ENCODE measurements at regions not wholly inside any gene's neighbourhood (a gene's known extent, or its start where the extent isn't known, plus 50 kb on each side); places are given as distances from the start of the nearest gene placed in this dataset.

GRCh38 chr7:131921016-131921415 is 364.6 kb upstream of the PODXL start:
- no peak for ATAC-seq
- Histone ChIP-seq H3K27me3 (no peaks in the 10 kb centered on the region), H3K9me3 (no peaks in the 10 kb centered on the region), H3K4me1 (no peaks in the 10 kb centered on the region), H3K4me3 (no peak overlapping the region), H3K36me3 (no peaks in the 10 kb centered on the region), H3K27ac (no peak overlapping the region)
- 7 to 17% methylated on average over 1 of the region's 1 CpG for WGBS, 2 donors (ENCODE audit: low coverage in 1 of 2)
- TF ChIP-seq EP300 (IDR thresholded peaks at IDR 0.05), result no peak
- TF ChIP-seq POLR2AphosphoS5 (IDR thresholded peaks at IDR 0.05), result no peak
- TF ChIP-seq POLR2A (IDR thresholded peaks at IDR 0.05), result no peak
- TF ChIP-seq, protein P1, sequence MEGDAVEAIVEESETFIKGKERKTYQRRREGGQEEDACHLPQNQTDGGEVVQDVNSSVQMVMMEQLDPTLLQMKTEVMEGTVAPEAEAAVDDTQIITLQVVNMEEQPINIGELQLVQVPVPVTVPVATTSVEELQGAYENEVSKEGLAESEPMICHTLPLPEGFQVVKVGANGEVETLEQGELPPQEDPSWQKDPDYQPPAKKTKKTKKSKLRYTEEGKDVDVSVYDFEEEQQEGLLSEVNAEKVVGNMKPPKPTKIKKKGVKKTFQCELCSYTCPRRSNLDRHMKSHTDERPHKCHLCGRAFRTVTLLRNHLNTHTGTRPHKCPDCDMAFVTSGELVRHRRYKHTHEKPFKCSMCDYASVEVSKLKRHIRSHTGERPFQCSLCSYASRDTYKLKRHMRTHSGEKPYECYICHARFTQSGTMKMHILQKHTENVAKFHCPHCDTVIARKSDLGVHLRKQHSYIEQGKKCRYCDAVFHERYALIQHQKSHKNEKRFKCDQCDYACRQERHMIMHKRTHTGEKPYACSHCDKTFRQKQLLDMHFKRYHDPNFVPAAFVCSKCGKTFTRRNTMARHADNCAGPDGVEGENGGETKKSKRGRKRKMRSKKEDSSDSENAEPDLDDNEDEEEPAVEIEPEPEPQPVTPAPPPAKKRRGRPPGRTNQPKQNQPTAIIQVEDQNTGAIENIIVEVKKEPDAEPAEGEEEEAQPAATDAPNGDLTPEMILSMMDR (IDR thresholded peaks at IDR 0.05), result no peak

GRCh38 chr7:131919920-131920709 is 363.7 kb upstream of the PODXL start:
- Histone ChIP-seq H3K4me3 (no peak overlapping the region), H3K27me3 (no peaks in the 10 kb centered on the region), H3K27ac (no peak overlapping the region), H3K9me3 (no peaks in the 10 kb centered on the region), H3K4me1 (no peaks in the 10 kb centered on the region), H3K36me3 (no peaks in the 10 kb centered on the region)
- TF ChIP-seq, protein P1 (IDR thresholded peaks at IDR 0.05), result no peak
- no peak for TF ChIP-seq EP300 (IDR thresholded peaks at IDR 0.05)
- no peak for TF ChIP-seq POLR2A (IDR thresholded peaks at IDR 0.05)
- TF ChIP-seq POLR2AphosphoS5 (IDR thresholded peaks at IDR 0.05), result no peak
- WGBS, 2 donors (ENCODE audit: low coverage in 1 of 2), result 77 to 80% methylated on average over 5 to 6 of the region's 7 CpGs
- ATAC-seq, result no peak

DNA sequence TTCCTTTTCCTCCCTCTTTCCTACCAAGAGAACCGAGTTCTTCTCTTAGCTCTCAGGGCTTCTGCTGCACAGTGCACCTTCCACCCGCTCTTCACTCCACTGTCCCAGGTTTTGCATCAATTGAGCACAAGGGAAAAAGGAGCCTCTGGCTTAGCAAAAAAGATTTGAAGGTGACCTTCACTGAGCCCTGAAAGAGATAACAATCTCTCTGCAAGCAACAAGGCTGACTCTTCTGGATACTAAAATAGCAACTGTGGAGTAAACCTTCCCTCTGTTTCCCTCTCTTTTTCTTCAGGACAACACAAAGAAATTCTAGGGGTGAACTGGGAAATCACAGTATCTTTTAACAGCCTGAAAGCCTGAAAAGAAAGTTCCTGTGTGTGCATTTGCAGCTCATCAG is 354.7 kb upstream of the PODXL start:
- H3K36me3 ChIP-seq, result no peaks in the 10 kb centered on the region
- no peak overlapping the region for H3K27ac ChIP-seq
- TF ChIP-seq, protein P1 (IDR thresholded peaks at IDR 0.05), result no peak
- no peak for TF ChIP-seq EP300 (IDR thresholded peaks at IDR 0.05)
- no peak for TF ChIP-seq POLR2A (IDR thresholded peaks at IDR 0.05)
- TF ChIP-seq POLR2AphosphoS5 (IDR thresholded peaks at IDR 0.05), result no peak
- no peak overlapping the region for H3K4me3 ChIP-seq
- H3K27me3 ChIP-seq, result peaks cover 44% of the 10 kb centered on the region
- H3K4me1 ChIP-seq, result peaks cover 0 to 7% (median 0%) of the 10 kb centered on the region in 3 donors
- ATAC-seq, result no peak
- no peaks in the 10 kb centered on the region for H3K9me3 ChIP-seq
- 57 to 73% methylated on average over 1 to 2 of the region's 2 CpGs for WGBS, 2 donors (ENCODE audit: low coverage in 1 of 2)

- no peaks in the 10 kb centered on the region for H3K9me3 ChIP-seq
- TF ChIP-seq POLR2AphosphoS5 (IDR thresholded peaks at IDR 0.05), result no peak
- TF ChIP-seq EP300 (IDR thresholded peaks at IDR 0.05), result no peak
- TF ChIP-seq, protein P1 (IDR thresholded peaks at IDR 0.05), result no peak
- TF ChIP-seq POLR2A (IDR thresholded peaks at IDR 0.05), result no peak
- H3K4me3 ChIP-seq, result peak overlapping the region; percentile 29 to 55
- ATAC-seq, result peak; percentile 50
- peak overlapping the region in 2 of 4 donors; percentile 31 to 66 for H3K27ac ChIP-seq
- WGBS, 2 donors (ENCODE audit: low coverage in 1 of 2), result 11% methylated on average over 5 of the region's 68 CpGs; no CpG with 5 or more reads in 1 of the 2 donors
- H3K27me3 ChIP-seq, result peaks cover 44% of the 10 kb centered on the region
- H3K4me1 ChIP-seq, result peaks cover 0 to 7% (median 0%) of the 10 kb centered on the region in 3 donors
- no peaks in the 10 kb centered on the region for H3K36me3 ChIP-seq
Observed at GRCh38 chr7:131909151-131909768, 352.8 kb upstream of the PODXL start.

Measured in gastroesophageal sphincter (tissue), 4 donors.